HL-60 (cell line): ENCODE measurements at regions not wholly inside any gene's neighbourhood (a gene's known extent, or its start where the extent isn't known, plus 50 kb on each side); places are given as distances from the start of the nearest gene placed in this dataset.

Experiments
- CTCF ChIP-seq: IDR thresholded peaks from one replicate; pipeline ENCODE4 v1.5.1; 2011; ENCODE audit warnings: low read length, control low read depth, inconsistent platforms; ENCODE audit not compliant: insufficient read depth
- GABPA ChIP-seq: IDR thresholded peaks from 2 replicates; pipeline ENCODE4 v1.6.1; 2012; ENCODE audit warnings: low read depth
- POLR2AphosphoS5 ChIP-seq: IDR thresholded peaks from 2 replicates; pipeline ENCODE4 v1.6.1; 2012; ENCODE audit warnings: low read depth
- REST ChIP-seq: IDR thresholded peaks from 2 replicates; pipeline ENCODE4 v1.6.1; 2012; ENCODE audit warnings: low read depth; ENCODE audit not compliant: insufficient replicate concordance

GRCh38 chr12:23340351-23340750 lies 609.1 kb downstream of the SOX5 start:
- TF ChIP-seq CTCF (no peak), REST (no peak), GABPA (no peak), POLR2AphosphoS5 (no peak)
